Stimulated activated CD4-positive, alpha-beta T cell treated with anti-CD3 and anti-CD28 coated beads, Interleukin-2, amount 100 ng/mL, for 24 hours (primary cell): ENCODE measurements at regions not wholly inside any gene's neighbourhood (a gene's known extent, or its start where the extent isn't known, plus 50 kb on each side); places are given as distances from the start of the nearest gene placed in this dataset.
"Not testable (repeated sequence)": the region's sequence is repeated elsewhere in the genome, so short reads cannot be mapped to it uniquely, and the experiment has no call there.

Experiments used
- DNase-seq, 2 donors: peaks; one replicate each; pipeline ENCODE4 v3.0.0-alpha.2; 2020

DNA sequence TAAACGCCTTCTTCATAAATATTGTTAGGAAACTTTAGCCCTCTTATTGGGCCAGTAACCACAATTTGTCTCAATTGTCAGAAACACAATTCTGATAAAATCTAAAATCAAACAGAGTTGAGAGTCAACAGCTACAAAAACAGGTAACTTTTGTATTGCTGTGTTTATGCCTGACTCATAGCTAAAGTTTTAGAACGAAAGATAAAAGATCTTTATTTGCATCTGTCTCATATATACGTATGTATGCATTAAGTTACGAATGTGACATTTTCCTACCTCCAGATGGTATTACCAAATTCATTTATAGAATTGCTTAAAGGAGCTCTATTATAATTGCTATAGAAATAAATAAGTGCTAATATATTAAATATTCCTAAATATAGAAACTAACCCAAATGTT, 887.9 kb upstream of the NDST4 start:
- no peak for DNase-seq

DNA sequence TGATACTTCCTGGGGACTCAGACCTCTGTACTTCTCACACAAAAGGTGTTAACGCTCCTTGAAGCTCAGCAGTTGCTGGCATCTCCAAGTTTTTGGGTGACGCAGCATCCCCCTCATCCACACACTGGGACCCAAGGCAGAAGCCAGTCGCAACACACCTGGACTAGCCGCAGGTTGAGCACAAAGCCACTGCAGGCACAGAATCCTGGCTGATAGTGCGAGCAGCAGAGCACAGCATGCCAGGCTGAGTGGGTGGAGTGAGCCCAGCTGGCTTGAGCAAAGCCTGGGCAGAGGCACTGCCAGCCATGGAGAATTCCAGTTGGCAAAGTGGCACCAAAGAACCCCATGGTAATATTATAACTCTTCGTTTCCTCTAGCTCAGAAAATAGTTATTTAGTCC, 873.2 kb upstream of the NDST4 start:
- DNase-seq = no peak

- DNase-seq = not testable (repeated sequence)
Observed at GRCh38 chr4:115975421-115976001, 862.1 kb upstream of the NDST4 start.

DNA sequence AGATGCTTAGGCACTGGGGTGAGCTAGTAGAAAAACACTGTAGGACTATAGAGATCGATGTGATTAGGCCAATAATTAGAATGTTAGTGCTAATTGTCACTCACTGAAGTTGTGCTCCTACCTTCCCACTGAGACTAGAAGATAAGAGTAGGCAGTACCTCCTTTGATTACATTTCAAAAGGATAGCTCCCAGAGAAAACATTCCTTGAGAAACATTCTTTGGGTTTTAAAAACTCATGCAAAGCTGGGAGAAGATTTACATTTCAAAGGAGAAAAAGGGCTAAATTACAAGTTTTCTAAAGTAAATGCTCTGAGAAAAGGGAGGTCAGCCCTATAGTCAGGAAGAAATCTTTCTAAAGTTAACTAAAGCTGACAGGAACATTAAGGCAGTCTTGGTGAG, 860.3 kb upstream of the NDST4 start:
- DNase-seq = no peak

DNA sequence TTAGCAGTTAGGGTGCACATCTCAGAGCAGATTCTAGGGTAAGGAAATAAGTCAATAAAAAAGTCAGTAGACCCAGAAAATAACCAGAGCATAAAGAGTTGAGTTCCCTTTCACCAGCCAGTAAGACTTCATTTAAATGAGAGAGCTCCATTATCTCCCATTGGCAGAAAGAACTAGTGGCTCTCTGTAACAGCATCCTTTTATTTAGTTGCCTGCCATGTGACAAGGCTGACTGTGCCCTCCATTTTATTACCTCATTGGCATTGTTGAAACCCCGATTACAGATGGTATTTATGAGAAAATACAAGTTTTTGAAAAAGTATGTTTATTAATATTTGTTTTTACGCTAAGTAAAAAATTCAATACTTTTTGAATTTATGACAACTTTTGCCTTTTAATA, 859.5 kb upstream of the NDST4 start:
- no peak for DNase-seq

DNA sequence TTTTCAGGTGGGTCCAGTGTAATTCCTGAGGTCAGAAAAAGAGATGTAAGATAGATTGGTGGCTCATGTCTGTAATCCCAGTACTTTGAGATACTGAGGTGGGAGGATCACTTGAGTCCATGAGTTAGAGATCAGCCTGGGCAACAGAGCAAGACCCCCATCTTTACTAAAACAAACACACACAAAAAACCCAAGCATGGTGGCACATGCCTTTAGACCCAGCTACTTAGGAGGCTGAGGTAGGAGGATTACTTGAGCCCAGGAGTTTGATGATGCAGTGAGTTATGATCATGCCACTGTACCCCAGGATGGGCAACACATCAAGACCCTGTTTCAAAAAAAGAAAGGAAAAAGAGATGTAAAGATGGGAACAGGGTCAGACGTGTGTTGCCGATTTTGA, 857.4 kb upstream of the NDST4 start:
- DNase-seq = no peak

DNA sequence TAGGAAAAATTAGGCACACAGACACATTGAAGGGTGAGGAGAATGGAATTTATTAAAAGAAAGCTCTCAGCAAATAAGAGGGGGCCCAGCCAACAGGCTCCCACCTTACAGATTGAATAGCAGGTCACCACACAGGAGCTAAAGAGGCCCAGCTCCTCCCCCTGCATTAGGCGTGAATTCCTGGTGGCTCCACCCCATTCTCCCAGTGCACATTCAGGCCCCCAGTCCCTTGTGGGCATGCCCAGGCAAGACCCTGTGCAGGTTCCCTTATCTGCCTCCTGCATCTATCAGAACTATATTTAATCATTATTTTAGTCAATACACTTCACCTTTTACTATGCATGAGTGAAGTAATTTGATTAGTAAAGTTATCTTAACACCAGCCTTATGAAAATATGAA, 856.3 kb upstream of the NDST4 start:
- no peak for DNase-seq

GRCh38 chr4:115965588-115965987, 852.2 kb upstream of the NDST4 start:
- DNase-seq = no peak

- not testable (repeated sequence) for DNase-seq
Observed at GRCh38 chr4:115956054-115956796, 842.8 kb upstream of the NDST4 start.

GRCh38 chr4:115950806-115951205, 837.4 kb upstream of the NDST4 start:
- no peak for DNase-seq

- not testable (repeated sequence) for DNase-seq
Observed at GRCh38 chr4:115949974-115950743, 836.7 kb upstream of the NDST4 start.

DNA sequence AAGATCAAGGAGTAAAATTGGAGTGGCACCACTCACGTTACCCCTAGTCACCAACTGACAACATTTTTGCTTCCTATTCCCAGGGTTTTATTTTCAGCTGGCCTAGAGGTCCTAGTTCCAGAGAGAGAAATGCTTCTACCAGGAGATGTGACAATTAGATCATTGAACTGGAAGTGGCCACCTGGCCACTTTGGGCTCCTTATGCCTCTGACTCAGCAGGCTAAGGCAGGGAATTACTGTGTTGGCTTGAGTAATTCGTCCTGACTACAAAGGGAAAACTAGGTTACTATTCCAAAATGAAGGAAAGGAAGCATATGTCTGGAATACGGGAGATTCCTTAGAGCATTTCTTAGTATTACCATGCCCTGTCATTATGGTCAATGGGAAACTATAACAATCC, 831.6 kb upstream of the NDST4 start:
- DNase-seq = no peak

GRCh38 chr4:115944146-115944905, 830.9 kb upstream of the NDST4 start:
- no peak for DNase-seq

- DNase-seq = no peak
Observed at GRCh38 chr4:115938764-115939443, 825.5 kb upstream of the NDST4 start.

DNA sequence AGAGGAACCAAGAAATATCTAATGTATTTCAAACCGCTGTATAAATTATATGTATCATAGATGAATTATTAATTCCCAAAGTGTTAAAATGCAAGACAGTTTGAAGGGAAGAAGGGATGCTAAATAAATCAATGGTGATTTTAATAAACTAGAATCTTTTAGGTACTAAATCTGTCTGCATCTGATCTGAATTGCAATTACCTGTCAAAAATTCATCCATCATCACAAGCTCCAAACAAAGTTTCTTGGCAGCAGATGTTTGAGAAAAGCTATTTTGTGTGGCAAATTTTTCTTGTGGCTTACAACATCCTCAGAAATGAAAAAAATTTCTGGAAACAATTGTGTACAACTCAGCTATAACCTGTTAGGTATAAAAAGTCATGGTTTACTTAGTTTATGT, 816.0 kb upstream of the NDST4 start:
- DNase-seq = no peak

GRCh38 chr4:115927382-115927781, 814.0 kb upstream of the NDST4 start:
- DNase-seq = no peak

- no peak for DNase-seq
Observed at GRCh38 chr4:115923152-115923551, 809.7 kb upstream of the NDST4 start.

DNA sequence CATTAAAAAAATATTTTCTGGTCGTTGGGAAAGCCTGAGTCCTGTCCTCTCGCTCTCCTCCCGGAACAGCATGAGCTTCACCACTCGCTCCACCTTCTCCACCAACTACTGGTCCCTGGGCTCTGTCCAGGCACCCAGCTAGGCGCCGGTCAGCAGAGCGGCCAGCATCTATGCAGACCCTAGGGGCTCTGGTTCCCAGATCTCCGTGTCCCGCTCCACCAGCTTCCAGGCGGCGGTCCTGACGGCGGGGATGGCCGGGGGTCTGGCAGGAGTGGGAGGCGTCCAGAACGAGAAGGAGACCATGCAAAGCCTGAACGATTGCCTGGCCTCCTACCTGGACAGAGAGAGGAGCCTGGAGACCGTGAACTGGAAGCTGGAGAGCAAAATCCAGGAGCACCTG, 807.2 kb upstream of the NDST4 start:
- DNase-seq = no peak

DNA sequence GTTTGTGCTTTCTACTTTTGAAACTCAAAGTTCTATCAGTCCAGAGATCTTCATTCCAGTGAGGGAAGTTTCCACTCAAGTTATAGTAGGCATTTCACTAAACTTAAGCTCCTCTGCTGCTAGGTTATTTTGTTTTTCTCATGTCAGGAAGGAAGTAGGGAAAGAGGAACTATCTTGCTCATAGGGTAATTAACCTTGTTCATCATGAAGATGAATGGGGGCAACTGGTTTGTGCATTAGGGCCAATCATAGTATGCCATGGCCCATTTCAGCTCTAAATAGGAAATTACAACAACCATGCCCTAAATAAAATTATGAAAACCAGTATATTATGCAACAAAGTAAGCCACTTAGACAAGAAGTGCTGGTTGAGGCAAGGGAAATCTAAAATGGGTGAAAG, 804.7 kb upstream of the NDST4 start:
- DNase-seq = no peak

DNA sequence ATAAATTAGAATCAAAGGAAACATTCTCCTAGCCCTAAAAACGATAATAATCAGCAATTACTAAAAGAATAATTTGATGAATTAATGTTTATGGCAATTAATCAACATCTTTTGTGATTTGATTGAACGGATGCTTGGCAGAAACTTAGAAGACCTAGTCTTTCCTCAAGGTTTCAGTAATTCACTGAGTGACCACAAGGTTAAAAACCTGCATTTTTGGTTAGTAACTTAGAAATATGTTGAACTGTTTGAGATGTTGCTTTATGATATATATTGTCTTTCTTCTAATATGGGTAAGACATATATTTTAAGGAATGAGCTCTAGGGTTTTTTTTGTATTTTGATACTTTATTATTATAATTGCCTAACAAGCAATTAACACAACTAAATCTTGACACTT, 793.0 kb upstream of the NDST4 start:
- no peak for DNase-seq

DNA sequence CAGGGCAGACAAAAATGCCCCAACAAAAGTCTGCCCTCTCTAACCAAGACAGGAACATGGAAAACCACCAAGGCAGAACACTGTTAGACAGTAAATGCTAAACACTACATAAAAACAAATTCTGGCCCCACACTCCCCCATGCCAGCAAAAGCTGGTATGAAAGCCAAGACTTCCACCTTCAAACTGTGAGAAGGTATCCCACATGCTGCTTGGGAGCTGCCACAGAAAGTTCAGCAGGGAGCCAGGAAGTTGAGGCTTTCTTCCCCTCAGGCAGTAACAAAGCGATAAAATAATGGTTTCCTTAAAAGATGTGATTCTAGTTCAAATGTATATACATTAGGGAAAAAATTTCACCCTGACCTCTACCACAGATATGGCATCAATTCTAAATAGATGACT, 770.4 kb upstream of the NDST4 start:
- no peak for DNase-seq

DNA sequence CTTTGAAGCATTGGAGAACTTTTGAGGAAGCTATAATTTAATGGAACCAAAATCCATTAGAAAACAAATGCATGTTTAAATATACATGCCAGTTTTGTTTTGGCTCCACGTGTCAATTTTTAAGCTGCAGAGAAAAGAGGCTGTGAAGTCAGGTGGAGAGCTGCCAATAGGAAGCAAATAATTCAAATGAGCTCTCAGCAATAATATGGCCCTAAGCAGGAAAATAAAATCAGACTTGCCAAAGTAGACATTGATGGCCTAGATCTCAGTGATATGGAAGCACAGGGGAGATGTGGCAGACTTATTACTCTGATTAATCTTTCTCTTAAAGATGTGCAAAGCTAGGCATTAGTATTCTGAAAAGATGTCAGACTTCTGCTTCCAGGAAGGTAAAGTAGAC, 769.8 kb upstream of the NDST4 start:
- DNase-seq = no peak

DNA sequence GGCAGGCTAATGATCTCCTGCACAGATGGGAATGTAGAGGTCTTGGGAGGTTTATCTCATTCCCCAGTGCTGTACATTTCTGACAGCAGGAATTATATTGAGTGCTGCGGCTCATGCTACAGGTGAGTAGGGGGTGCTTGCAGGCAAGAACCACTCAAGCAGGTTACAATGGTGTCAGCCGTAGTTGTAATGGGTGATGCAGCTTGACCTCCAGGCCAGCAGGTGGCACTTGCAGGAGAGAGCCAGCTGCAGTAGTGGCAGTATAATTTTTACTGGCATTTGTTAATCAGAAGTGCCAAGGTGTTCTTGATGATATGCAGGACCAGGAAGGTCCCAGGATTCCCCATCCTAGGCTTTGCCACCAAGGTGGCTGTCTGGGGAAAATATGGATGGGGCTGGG, 759.6 kb upstream of the NDST4 start:
- no peak for DNase-seq
